ENCODE measurements at regions not wholly inside any gene's neighbourhood (a gene's known extent, or its start where the extent isn't known, plus 50 kb on each side); places are given as distances from the start of the nearest gene placed in this dataset.

DNA sequence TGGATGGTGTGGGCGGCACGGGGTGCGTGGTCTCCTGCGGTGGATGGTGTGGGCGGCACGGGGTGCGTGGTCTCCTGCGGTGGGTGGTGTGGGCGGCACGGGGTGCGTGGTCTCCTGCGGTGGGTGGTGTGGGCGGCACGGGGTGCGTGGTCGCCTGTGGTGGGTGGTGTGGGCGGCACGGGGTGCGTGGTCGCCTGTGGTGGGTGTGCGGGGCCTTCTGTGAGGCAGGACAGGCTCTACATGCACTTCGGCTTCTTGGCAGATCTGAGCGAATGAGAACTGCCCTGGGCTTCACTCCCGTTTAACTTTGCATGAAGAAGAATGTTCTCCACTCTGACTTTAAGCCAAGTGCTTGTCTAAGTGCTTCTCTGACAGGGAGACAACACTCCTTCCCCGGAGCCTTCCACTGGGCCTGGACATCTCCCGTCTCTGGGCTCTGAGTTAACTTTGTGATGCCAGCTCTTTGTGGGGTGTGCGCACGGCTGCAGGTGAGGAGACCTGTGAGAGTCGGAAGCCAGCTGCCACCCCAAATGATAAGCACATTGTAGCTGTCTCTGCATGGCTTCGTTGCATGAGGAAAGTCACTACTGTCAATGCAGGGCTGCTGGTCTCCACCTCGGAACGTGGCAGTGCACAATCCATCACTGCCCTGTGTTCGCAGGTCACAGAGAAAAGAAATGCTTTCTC is 244.8 kb downstream of the DLL1 start:
- no peak for TF ChIP-seq POLR2AphosphoS5 (IDR thresholded peaks at IDR 0.05; ENCODE audit: low read depth, low read length)
- TF ChIP-seq POLR2A (IDR thresholded peaks at IDR 0.05; ENCODE audit: low read depth, low read length), result no peak
- TF ChIP-seq TAF1 (IDR thresholded peaks at IDR 0.05; ENCODE audit: low read depth, low read length), result no peak
- TF ChIP-seq POU2F2 (IDR thresholded peaks at IDR 0.05; ENCODE audit: low read depth, low read length), result no peak
